Panc1 (cell line): ENCODE measurements at regions not wholly inside any gene's neighbourhood (a gene's known extent, or its start where the extent isn't known, plus 50 kb on each side); places are given as distances from the start of the nearest gene placed in this dataset.
"Not testable (repeated sequence)": the region's sequence is repeated elsewhere in the genome, so short reads cannot be mapped to it uniquely, and the experiment has no call there.

Experiments used
- ATAC-seq: fragments of 200-7000 bp; cut with Tn5 transposase; 2 replicates; pipeline ENCODE4 v1.9.1; 2020; ENCODE audit warnings: mild to moderate bottlenecking, moderate library complexity
- BruUV-seq: library from RNA; stranded (reverse); fragments of 400-500 nt; replicated peaks from 2 replicates; lab custom pipeline; 2021; lab: Mats Ljungman, UMichigan
- CTCF ChIA-PET: fragments of 300-600 bp; sonication (Branson Sonifier 250); formaldehyde crosslinking; loops from one replicate; lab custom pipeline; 2022; ENCODE audit warnings: antibody characterized with exemption; lab: Charles Lee
- POLR2A ChIA-PET: fragments of 300-600 bp; sonication (Branson Sonifier 250); formaldehyde crosslinking; loops from one replicate; lab custom pipeline; 2022; ENCODE audit warnings: antibody characterized with exemption; lab: Charles Lee
- DNase-seq: peaks from one replicate; pipeline ENCODE4 v3.0.0-alpha.2; 2010; ENCODE audit warnings: low read depth, low spot score
- H3K27ac ChIP-seq: 2 replicates; pipeline ENCODE4 v1.5.1; 2011; ENCODE audit warnings: mild to moderate bottlenecking, low read length, inconsistent platforms
- H3K27me3 ChIP-seq: fragments of 200-500 bp; sonication (Bioruptor generic); 2 replicates; pipeline ENCODE4 v1.6.0; 2014; ENCODE audit warnings: low read length, inconsistent platforms; ENCODE audit not compliant: control insufficient read depth, insufficient read depth
- H3K36me3 ChIP-seq: fragments of 200-500 bp; sonication (Bioruptor generic); 2 replicates; pipeline ENCODE4 v1.5.1; 2014; ENCODE audit warnings: inconsistent platforms, mild to moderate bottlenecking, low read length, moderate library complexity; ENCODE audit not compliant: control insufficient read depth, insufficient read depth
- H3K4me1 ChIP-seq: 2 replicates; pipeline ENCODE4 v1.5.1; 2011; ENCODE audit warnings: inconsistent platforms, mild to moderate bottlenecking, low read length, moderate library complexity; ENCODE audit not compliant: control insufficient read depth, insufficient read depth
- H3K4me3 ChIP-seq, 2 experiments: 2 replicates each; pipeline ENCODE4 v1.5.1; 2011 to 2012; ENCODE audit warnings: low read depth in 2 of 2, low read length in 2 of 2, mild to moderate bottlenecking in 2 of 2, inconsistent platforms in 1 of 2, moderate library complexity in 1 of 2
- H3K9me3 ChIP-seq: fragments of 200-500 bp; sonication (Bioruptor generic); 2 replicates; pipeline ENCODE4 v1.5.1; 2014; ENCODE audit warnings: low read depth, mild to moderate bottlenecking, inconsistent platforms, low read length, moderate library complexity; ENCODE audit not compliant: control insufficient read depth, insufficient read depth
- CTCF ChIP-seq: fragments of 450-650 bp; IDR thresholded peaks from 2 replicates; pipeline ENCODE4 v1.5.1; 2017; ENCODE audit warnings: mild to moderate bottlenecking
- POLR2AphosphoS5 ChIP-seq: IDR thresholded peaks from 2 replicates; pipeline ENCODE4 v1.6.1; 2012; ENCODE audit warnings: mild to moderate bottlenecking, low read depth, low read length, moderate library complexity
- REST ChIP-seq, 2 experiments: IDR thresholded peaks; 2 replicates each; pipeline ENCODE4 v1.6.1; 2011 to 2012; ENCODE audit warnings: low read depth in 2 of 2, control low read depth in 1 of 2, low read length in 1 of 2, mild to moderate bottlenecking in 1 of 2, moderate library complexity in 1 of 2; ENCODE audit not compliant: insufficient read depth in 1 of 2
- SIN3A ChIP-seq: IDR thresholded peaks from 2 replicates; pipeline ENCODE4 v1.6.1; 2012; ENCODE audit warnings: low read depth, mild to moderate bottlenecking, low read length, moderate library complexity, borderline replicate concordance; ENCODE audit not compliant: insufficient read depth
- TCF7L2 ChIP-seq: IDR thresholded peaks from 2 replicates; pipeline ENCODE4 v1.6.1; 2011; ENCODE audit warnings: mild to moderate bottlenecking, low read depth, low read length, inconsistent platforms
- in situ Hi-C: cut with HindIII; loops from 2 replicates; pipeline ENCODE4 v1.10.0; 2016; ENCODE audit warnings: low sequenced_read_pairs, low pct_unique_long_range_greater_than_20kb
- intact Hi-C: fragments of 100-400 bp; cut with micrococcal nuclease; formaldehyde crosslinking; loops from one replicate; pipeline ENCODE4 v1.10.0; 2022; ENCODE audit not compliant: unreplicated experiment

DNA sequence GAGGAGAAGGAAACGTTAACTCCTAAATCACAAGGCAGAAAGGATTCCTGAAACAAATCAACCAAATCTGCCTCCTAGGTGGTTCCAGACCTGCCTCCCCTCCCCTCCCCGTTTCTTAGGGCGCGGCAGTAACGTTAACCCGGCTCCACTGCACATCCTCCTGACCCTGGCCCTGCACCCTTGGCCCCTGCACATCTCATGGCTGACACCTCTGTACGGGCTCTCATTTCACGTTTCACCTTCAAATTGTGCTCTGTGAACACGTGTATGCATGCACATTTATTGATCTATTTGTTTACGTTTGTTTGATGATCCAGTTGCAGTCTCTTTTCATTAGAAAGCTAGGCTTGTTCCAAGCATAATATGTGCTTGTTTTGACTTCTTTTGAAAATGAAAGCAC lies 358.1 kb downstream of the ADGRD1 start:
- TF ChIP-seq POLR2AphosphoS5, result no peak
- no peak for TF ChIP-seq SIN3A
- TF ChIP-seq CTCF, result no peak
- no peak for TF ChIP-seq TCF7L2
- TF ChIP-seq REST (IDR thresholded peaks at IDR 0.05; ENCODE audit: insufficient read depth in 1 of 2, low read depth in 2 of 2, low read length in 1 of 2), result no peak
- DNase-seq (no peak), ATAC-seq (no peak; the same call in 1 of the 2 replicates)
- no peaks in the 10 kb centered on the region for H3K36me3 ChIP-seq
- no peak overlapping the region for H3K27ac ChIP-seq
- in situ Hi-C loops, result no loop called here
- H3K4me1 ChIP-seq, result no peaks in the 10 kb centered on the region
- no peaks in the 10 kb centered on the region for H3K27me3 ChIP-seq
- no peaks in the 10 kb centered on the region for H3K9me3 ChIP-seq
- POLR2A ChIA-PET, result no interaction called here
- no TSS peak for BruUV-seq
- intact Hi-C loops, result loop anchor here (5.0 kb wide), 1 partner anchor 331 kb away; no protein-coding TSS in a partner anchor
- H3K4me3 ChIP-seq, result no peak overlapping the region
- CTCF ChIA-PET, result no interaction called here

- H3K9me3 ChIP-seq, H3K27me3 ChIP-seq, BruUV-seq, CTCF ChIA-PET, POLR2A ChIA-PET, H3K36me3 ChIP-seq, H3K27ac ChIP-seq, DNase-seq, in situ Hi-C loops, H3K4me3 ChIP-seq, ATAC-seq, H3K4me1 ChIP-seq: not testable (repeated sequence)
- intact Hi-C loops, result loop anchor here (5.0 kb wide), 1 partner anchor 330 kb away; no protein-coding TSS in a partner anchor
These were observed 358.7 kb downstream of the ADGRD1 start for GRCh38 chr12:131312382-131312781.

GRCh38 chr12:131312793-131313545 lies 359.3 kb downstream of the ADGRD1 start:
- no peaks in the 10 kb centered on the region for H3K27me3 ChIP-seq
- DNase-seq, result no peak
- no peaks in the 10 kb centered on the region for H3K36me3 ChIP-seq
- intact Hi-C loops, result loop anchor here (5.0 kb wide), 1 partner anchor 329 kb away; no protein-coding TSS in a partner anchor
- TF ChIP-seq TCF7L2 (no peak), CTCF (no peak), POLR2AphosphoS5 (no peak), SIN3A (no peak), REST (IDR thresholded peaks at IDR 0.05; ENCODE audit: insufficient read depth in 1 of 2, low read depth in 2 of 2, low read length in 1 of 2) (no peak)
- POLR2A ChIA-PET, result no interaction called here
- H3K4me1 ChIP-seq, result no peaks in the 10 kb centered on the region
- in situ Hi-C loops, result no loop called here
- no peaks in the 10 kb centered on the region for H3K9me3 ChIP-seq
- no peak overlapping the region for H3K27ac ChIP-seq
- ATAC-seq, result no peak
- no TSS peak for BruUV-seq
- CTCF ChIA-PET, result no interaction called here
- H3K4me3 ChIP-seq, result no peak overlapping the region
